Tibial nerve (tissue), 4 donors: ENCODE measurements at regions not wholly inside any gene's neighbourhood (a gene's known extent, or its start where the extent isn't known, plus 50 kb on each side); places are given as distances from the start of the nearest gene placed in this dataset.
"Not testable (repeated sequence)": the region's sequence is repeated elsewhere in the genome, so short reads cannot be mapped to it uniquely, and the experiment has no call there.

Experiments
- DNase-seq, 2 donors: peaks; one replicate each; pipeline ENCODE4 v3.0.0-alpha.2; 2019; ENCODE audit warnings: low spot score in 2 of 2
- H3K27ac ChIP-seq, 4 donors: fragments of 200-600 bp; sonication (generic) in 3 of 4; one replicate each; pipeline ENCODE4 v1.5.1; 2017 to 2019; ENCODE audit warnings: mild to moderate bottlenecking in 1 of 4
- H3K27me3 ChIP-seq, 2 donors: fragments of 200-600 bp; sonication (generic) in 1 of 2; one replicate each; pipeline versions ENCODE4 v1.5.1 to v1.6.0; 2017 to 2019
- H3K36me3 ChIP-seq, 3 donors: fragments of 200-600 bp; sonication (generic); one replicate each; pipeline ENCODE4 v1.5.1; 2018 to 2019
- H3K4me1 ChIP-seq, 4 donors: fragments of 200-600 bp; sonication (generic) in 3 of 4; one replicate each; pipeline ENCODE4 v1.5.1; 2017 to 2019
- H3K4me3 ChIP-seq, 4 donors: fragments of 200-600 bp; sonication (generic) in 3 of 4; one replicate each; pipeline ENCODE4 v1.5.1; 2017 to 2019; ENCODE audit warnings: mild to moderate bottlenecking in 1 of 4, moderate library complexity in 1 of 4
- H3K9me3 ChIP-seq, 4 donors: fragments of 200-600 bp; sonication (generic) in 3 of 4; one replicate each; pipeline ENCODE4 v1.5.1; 2017 to 2019
- CTCF ChIP-seq, 5 experiments: fragments of 200-600 bp in 3 of 5; fragments of 450-650 bp in 2 of 5; sonication (generic) in 3 of 5; IDR thresholded peaks; one replicate each; pipeline ENCODE4 v1.5.1; 2016 to 2019; ENCODE audit warnings: antibody characterized with exemption in 5 of 5, mild to moderate bottlenecking in 3 of 5, moderate library complexity in 2 of 5
- EP300 ChIP-seq, 2 donors: sonication (generic); formaldehyde crosslinking; IDR thresholded peaks; one replicate each; pipeline ENCODE4 v1.6.1; 2017; ENCODE audit warnings: antibody characterized with exemption in 2 of 2, mild to moderate bottlenecking in 1 of 2
- POLR2A ChIP-seq, 2 donors: fragments of 450-650 bp; IDR thresholded peaks; one replicate each; pipeline ENCODE4 v1.6.1; 2017; ENCODE audit warnings: antibody characterized with exemption in 2 of 2, mild to moderate bottlenecking in 2 of 2, moderate library complexity in 2 of 2
- WGBS, 2 donors: methylation state at CpG; one replicate each; pipeline ENCODE4 v1.1.5; 2018; 5-methylcytosine and 5-hydroxymethylcytosine counted together

- Histone ChIP-seq H3K4me3 (no peak overlapping the region), H3K4me1 (no peaks in the 10 kb centered on the region), H3K36me3 (no peaks in the 10 kb centered on the region), H3K9me3 (no peaks in the 10 kb centered on the region), H3K27me3 (no peaks in the 10 kb centered on the region), H3K27ac (no peak overlapping the region)
- DNase-seq, result no peak
- no peak for TF ChIP-seq EP300 (IDR thresholded peaks at IDR 0.05)
- TF ChIP-seq POLR2A (IDR thresholded peaks at IDR 0.05), result no peak
- TF ChIP-seq CTCF (IDR thresholded peaks at IDR 0.05), result no peak
- 43 to 75% methylated on average over 1 of the region's 1 CpG for WGBS, 2 donors
These were observed 135.1 kb downstream of the KIF4B start for GRCh38 chr5:155148694-155149093.

- no peaks in the 10 kb centered on the region for H3K9me3 ChIP-seq
- H3K4me1 ChIP-seq, result no peaks in the 10 kb centered on the region
- TF ChIP-seq EP300 (IDR thresholded peaks at IDR 0.05) (no peak), CTCF (IDR thresholded peaks at IDR 0.05) (no peak), POLR2A (IDR thresholded peaks at IDR 0.05) (no peak)
- 68% methylated on average over 4 of the region's 4 CpGs for WGBS, 2 donors
- no peak overlapping the region for H3K27ac ChIP-seq
- DNase-seq, result no peak
- H3K4me3 ChIP-seq, result no peak overlapping the region
- no peaks in the 10 kb centered on the region for H3K36me3 ChIP-seq
- H3K27me3 ChIP-seq, result no peaks in the 10 kb centered on the region
These were observed 136.5 kb downstream of the KIF4B start for GRCh38 chr5:155150012-155150411.

GRCh38 chr5:155154973-155155372 is 141.4 kb downstream of the KIF4B start:
- Histone ChIP-seq H3K9me3 (no peaks in the 10 kb centered on the region), H3K4me3 (no peak overlapping the region), H3K36me3 (no peaks in the 10 kb centered on the region), H3K27ac (no peak overlapping the region), H3K27me3 (no peaks in the 10 kb centered on the region), H3K4me1 (no peaks in the 10 kb centered on the region)
- TF ChIP-seq EP300 (IDR thresholded peaks at IDR 0.05) (no peak), POLR2A (IDR thresholded peaks at IDR 0.05) (no peak), CTCF (IDR thresholded peaks at IDR 0.05) (no peak)
- no peak for DNase-seq

- not testable (repeated sequence) for H3K9me3 ChIP-seq, H3K36me3 ChIP-seq, H3K27ac ChIP-seq, H3K4me1 ChIP-seq, H3K27me3 ChIP-seq, DNase-seq, H3K4me3 ChIP-seq
- WGBS, 2 donors, result 71 to 82% methylated on average over 7 of the region's 7 CpGs
These were observed 149.5 kb downstream of the KIF4B start for GRCh38 chr5:155163084-155163483.

- TF ChIP-seq POLR2A (IDR thresholded peaks at IDR 0.05) (no peak), EP300 (IDR thresholded peaks at IDR 0.05) (no peak), CTCF (IDR thresholded peaks at IDR 0.05) (no peak)
- Histone ChIP-seq H3K36me3 (no peaks in the 10 kb centered on the region), H3K4me1 (no peaks in the 10 kb centered on the region), H3K27ac (no peak overlapping the region), H3K9me3 (peaks cover 0 to 20% (median 0%) of the 10 kb centered on the region in 4 donors), H3K27me3 (no peaks in the 10 kb centered on the region), H3K4me3 (no peak overlapping the region)
- 77 to 82% methylated on average over 3 of the region's 3 CpGs for WGBS, 2 donors
- no peak for DNase-seq
These were observed 154.2 kb downstream of the KIF4B start for GRCh38 chr5:155167736-155168135.

GRCh38 chr5:155181542-155181941 is 168.0 kb downstream of the KIF4B start:
- Histone ChIP-seq H3K4me1 (no peaks in the 10 kb centered on the region), H3K27ac (no peak overlapping the region), H3K9me3 (peaks cover 0 to 25% (median 0%) of the 10 kb centered on the region in 4 donors), H3K27me3 (no peaks in the 10 kb centered on the region), H3K4me3 (no peak overlapping the region), H3K36me3 (no peaks in the 10 kb centered on the region)
- no peak for DNase-seq
- 74 to 85% methylated on average over 1 of the region's 1 CpG for WGBS, 2 donors
- TF ChIP-seq CTCF (IDR thresholded peaks at IDR 0.05) (no peak), EP300 (IDR thresholded peaks at IDR 0.05) (no peak), POLR2A (IDR thresholded peaks at IDR 0.05) (no peak)
